CD4-positive, CD25-positive, alpha-beta regulatory T cell (primary cell): ENCODE measurements at regions not wholly inside any gene's neighbourhood (a gene's known extent, or its start where the extent isn't known, plus 50 kb on each side); places are given as distances from the start of the nearest gene placed in this dataset.
A peak's percentile ranks its signal among the peaks of the same experiment; 100 is the strongest.

Experiments used
- ATAC-seq, 2 donors: fragments of 150-1000 bp; cut with Tn5 transposase; one replicate each; pipeline ENCODE4 v1.10.0; 2021; ENCODE audit warnings: low read depth in 2 of 2, moderate number of reproducible peaks in 2 of 2, moderate library complexity in 1 of 2
- DNase-seq, 3 donors: peaks; one replicate each; pipeline versions ENCODE4 v3.0.0 to v3.0.0-alpha.2; 2012 to 2022; ENCODE audit warnings: mixed read lengths in 1 of 3
- H3K27ac ChIP-seq: one replicate; pipeline ENCODE4 v1.7.0; 2013; ENCODE audit warnings: mild to moderate bottlenecking, low read length; ENCODE audit not compliant: insufficient read depth, poor library complexity, severe bottlenecking
- H3K27me3 ChIP-seq: one replicate; pipeline ENCODE4 v1.7.0; 2013; ENCODE audit warnings: low read length; ENCODE audit not compliant: control insufficient read depth, insufficient read depth
- H3K36me3 ChIP-seq: one replicate; pipeline ENCODE4 v1.7.0; 2013; ENCODE audit warnings: mild to moderate bottlenecking, low read length, moderate library complexity; ENCODE audit not compliant: control insufficient read depth, insufficient read depth
- H3K4me1 ChIP-seq: 2 replicates; pipeline ENCODE4 v1.7.0; 2013; ENCODE audit warnings: mild to moderate bottlenecking, low read length; ENCODE audit not compliant: insufficient read depth, control insufficient read depth, poor library complexity, severe bottlenecking
- H3K4me3 ChIP-seq: one replicate; pipeline ENCODE4 v1.7.0; 2013; ENCODE audit warnings: low read depth, mild to moderate bottlenecking, low read length, moderate library complexity
- H3K9me3 ChIP-seq, 2 experiments: 1 replicate in 1 of 2; 2 replicates in 1 of 2; pipeline ENCODE4 v1.7.0; 2013; ENCODE audit warnings: low read length in 2 of 2, mild to moderate bottlenecking in 1 of 2, moderate library complexity in 1 of 2; ENCODE audit not compliant: control insufficient read depth in 2 of 2
- H3K27ac Mint-ChIP-seq, 3 donors: one replicate each; pipeline ENCODE4 v1.8.0; 2020 to 2022; ENCODE audit warnings: mild to moderate bottlenecking in 3 of 3, mixed read lengths in 3 of 3, moderate library complexity in 2 of 3
- H3K27me3 Mint-ChIP-seq: one replicate; pipeline ENCODE4 v1.8.0; 2022; ENCODE audit warnings: mild to moderate bottlenecking, mixed read lengths
- H3K36me3 Mint-ChIP-seq: one replicate; pipeline ENCODE4 v1.8.0; 2020; ENCODE audit warnings: mixed read lengths
- H3K4me1 Mint-ChIP-seq, 4 donors: one replicate each; pipeline ENCODE4 v1.8.0; 2020 to 2022; ENCODE audit warnings: mixed read lengths in 4 of 4, mild to moderate bottlenecking in 1 of 4
- H3K4me3 Mint-ChIP-seq, 4 donors: one replicate each; pipeline ENCODE4 v1.8.0; 2020 to 2022; ENCODE audit warnings: mild to moderate bottlenecking in 4 of 4, mixed read lengths in 4 of 4, moderate library complexity in 3 of 4
- H3K9me3 Mint-ChIP-seq, 7 donors: one replicate each; pipeline ENCODE4 v1.8.0; 2020 to 2022; ENCODE audit warnings: mixed read lengths in 7 of 7, mild to moderate bottlenecking in 3 of 7, moderate library complexity in 2 of 7

- no peak for DNase-seq
- H3K27ac Mint-ChIP-seq, result peak overlapping the region in 1 of 3 donors; percentile 15
- no peak overlapping the region for H3K27ac ChIP-seq
- H3K4me3 ChIP-seq, result no peak overlapping the region
- no peaks in the 10 kb centered on the region for H3K36me3 Mint-ChIP-seq
- no peaks in the 10 kb centered on the region for H3K4me1 ChIP-seq
- H3K9me3 Mint-ChIP-seq, result peaks cover 0 to 6% (median 0%) of the 10 kb centered on the region in 7 donors
- no peaks in the 10 kb centered on the region for H3K36me3 ChIP-seq
- peaks cover 3 to 13% (median 11%) of the 10 kb centered on the region in 4 donors for H3K4me1 Mint-ChIP-seq
- H3K4me3 Mint-ChIP-seq, result no peak overlapping the region
- no peak for ATAC-seq
- peaks cover 14% of the 10 kb centered on the region for H3K27me3 Mint-ChIP-seq
- H3K27me3 ChIP-seq, result peaks cover 1% of the 10 kb centered on the region
- H3K9me3 ChIP-seq, result no peaks in the 10 kb centered on the region
Observed at GRCh38 chr11:112514011-112514740, 253.5 kb upstream of the PLET1 start.

DNA sequence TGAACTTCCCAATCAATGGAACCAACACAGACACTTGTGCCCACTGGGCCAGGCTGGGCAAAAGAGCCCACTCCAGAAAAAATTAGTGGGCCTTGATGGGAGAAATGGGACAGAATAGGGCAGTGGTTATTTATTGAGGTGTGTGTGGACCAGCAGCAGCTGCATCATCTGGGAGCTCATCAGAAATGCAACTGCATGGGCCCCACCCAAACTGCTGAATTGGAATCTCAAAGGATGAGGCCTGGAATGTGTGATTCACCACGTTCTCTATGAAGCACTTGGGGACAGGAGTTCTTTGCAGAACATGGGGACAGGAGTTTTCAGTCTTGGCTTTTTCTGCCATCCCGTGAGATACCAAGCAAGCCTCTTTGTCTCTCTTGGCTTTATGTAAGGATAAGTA lies 255.6 kb upstream of the PLET1 start:
- H3K4me1 ChIP-seq, result peaks cover 2% of the 10 kb centered on the region
- no peak overlapping the region for H3K4me3 Mint-ChIP-seq
- H3K4me3 ChIP-seq, result no peak overlapping the region
- H3K27ac Mint-ChIP-seq, result peak overlapping the region in 2 of 3 donors; percentile 26 to 63
- peaks cover 3 to 15% (median 12%) of the 10 kb centered on the region in 4 donors for H3K4me1 Mint-ChIP-seq
- peaks cover 14% of the 10 kb centered on the region for H3K27me3 Mint-ChIP-seq
- no peak for ATAC-seq
- H3K9me3 ChIP-seq, result no peaks in the 10 kb centered on the region
- peaks cover 0 to 6% (median 0%) of the 10 kb centered on the region in 7 donors for H3K9me3 Mint-ChIP-seq
- no peaks in the 10 kb centered on the region for H3K27me3 ChIP-seq
- no peaks in the 10 kb centered on the region for H3K36me3 ChIP-seq
- no peak overlapping the region for H3K27ac ChIP-seq
- no peak for DNase-seq
- H3K36me3 Mint-ChIP-seq, result no peaks in the 10 kb centered on the region

DNA sequence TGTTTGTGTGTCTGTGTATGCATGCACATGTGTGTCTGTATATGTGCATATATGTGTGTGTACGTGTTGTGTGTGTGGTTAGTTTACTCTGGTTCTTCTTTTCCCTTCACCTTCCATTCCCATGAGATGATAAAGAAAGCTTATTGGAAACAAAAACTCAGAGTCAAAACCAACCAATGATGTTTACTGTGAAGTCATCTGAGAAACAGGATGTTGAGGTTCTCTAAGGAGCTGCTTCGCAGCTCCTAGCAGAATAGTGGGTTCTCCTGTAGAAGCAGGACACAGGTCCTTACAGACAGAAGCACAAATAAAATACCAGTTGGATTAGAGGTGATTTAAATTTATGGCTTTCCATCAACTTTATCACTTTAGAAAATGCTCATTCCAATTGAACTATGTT lies 256.1 kb upstream of the PLET1 start:
- peaks cover 2% of the 10 kb centered on the region for H3K4me1 ChIP-seq
- no peak for DNase-seq
- H3K4me3 ChIP-seq, result no peak overlapping the region
- H3K27ac ChIP-seq, result no peak overlapping the region
- Mint-ChIP-seq H3K27me3 (peaks cover 14% of the 10 kb centered on the region), H3K9me3 (peaks cover 0 to 6% (median 0%) of the 10 kb centered on the region in 7 donors), H3K27ac (no peak overlapping the region), H3K36me3 (no peaks in the 10 kb centered on the region), H3K4me3 (no peak overlapping the region), H3K4me1 (peaks cover 3 to 15% (median 12%) of the 10 kb centered on the region in 4 donors)
- no peaks in the 10 kb centered on the region for H3K27me3 ChIP-seq
- ATAC-seq, result no peak
- no peaks in the 10 kb centered on the region for H3K36me3 ChIP-seq
- no peaks in the 10 kb centered on the region for H3K9me3 ChIP-seq

DNA sequence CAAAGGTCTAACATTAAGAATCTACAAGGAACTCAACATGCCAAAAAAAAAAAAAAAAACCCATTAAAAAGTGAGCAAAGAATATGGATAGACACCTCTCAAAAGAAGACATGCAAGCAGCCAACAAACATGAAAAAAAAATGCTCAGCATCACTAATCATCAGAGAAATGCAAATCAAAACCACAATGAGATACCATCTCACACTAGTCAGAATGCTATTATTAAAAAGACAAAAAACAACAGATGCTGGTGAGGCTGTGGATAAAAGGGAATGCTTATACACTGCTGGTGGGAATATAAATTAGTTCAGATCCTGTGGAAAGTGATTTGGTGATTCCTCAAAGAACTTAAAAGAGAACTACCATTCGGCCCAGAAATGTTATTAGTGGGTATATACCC lies 257.7 kb upstream of the PLET1 start:
- peaks cover 13% of the 10 kb centered on the region for H3K27me3 Mint-ChIP-seq
- peak in 1 of 3 donors; percentile 5 for DNase-seq
- H3K36me3 Mint-ChIP-seq, result no peaks in the 10 kb centered on the region
- ATAC-seq, result no peak
- Histone ChIP-seq H3K36me3 (no peaks in the 10 kb centered on the region), H3K9me3 (no peaks in the 10 kb centered on the region), H3K27ac (no peak overlapping the region), H3K27me3 (no peaks in the 10 kb centered on the region), H3K4me1 (peaks cover 2% of the 10 kb centered on the region), H3K4me3 (no peak overlapping the region)
- H3K9me3 Mint-ChIP-seq, result peaks cover 0 to 6% (median 0%) of the 10 kb centered on the region in 7 donors
- peak overlapping the region in 2 of 4 donors; percentile 48 to 89 for H3K4me3 Mint-ChIP-seq
- no peak overlapping the region for H3K27ac Mint-ChIP-seq
- peaks cover 3 to 15% (median 12%) of the 10 kb centered on the region in 4 donors for H3K4me1 Mint-ChIP-seq

DNA sequence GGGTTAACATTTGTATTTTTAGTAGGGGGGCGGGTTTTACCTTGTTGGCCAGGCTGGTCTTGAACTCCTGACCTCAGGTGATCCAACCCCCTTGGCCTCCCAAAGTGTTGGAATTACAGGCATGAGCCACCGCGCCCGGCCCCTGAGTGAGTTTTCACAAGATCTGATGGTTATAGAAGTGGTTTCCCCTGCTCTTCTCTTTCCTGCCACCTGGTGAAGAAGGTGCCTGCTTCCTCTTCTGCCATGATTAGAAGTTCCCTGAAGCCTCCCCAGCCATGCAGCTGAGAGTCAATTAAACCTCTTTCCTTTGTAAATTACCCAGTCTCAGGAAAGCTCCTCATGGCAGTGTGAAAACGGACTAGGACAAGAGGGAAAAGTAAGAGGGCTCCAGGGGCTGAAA lies 259.1 kb upstream of the PLET1 start:
- ATAC-seq (no peak), DNase-seq (no peak)
- H3K9me3 Mint-ChIP-seq, result peaks cover 0 to 4% (median 0%) of the 10 kb centered on the region in 7 donors
- H3K4me3 Mint-ChIP-seq, result peak overlapping the region in 2 of 4 donors; percentile 11 to 58
- H3K27ac ChIP-seq, result no peak overlapping the region
- peaks cover 0 to 15% (median 12%) of the 10 kb centered on the region in 4 donors for H3K4me1 Mint-ChIP-seq
- H3K4me3 ChIP-seq, result no peak overlapping the region
- H3K27me3 Mint-ChIP-seq, result peaks cover 17% of the 10 kb centered on the region
- H3K4me1 ChIP-seq, result peaks cover 2% of the 10 kb centered on the region
- H3K36me3 ChIP-seq, result no peaks in the 10 kb centered on the region
- no peaks in the 10 kb centered on the region for H3K9me3 ChIP-seq
- no peaks in the 10 kb centered on the region for H3K27me3 ChIP-seq
- no peaks in the 10 kb centered on the region for H3K36me3 Mint-ChIP-seq
- no peak overlapping the region for H3K27ac Mint-ChIP-seq

- no peaks in the 10 kb centered on the region for H3K36me3 Mint-ChIP-seq
- H3K27me3 Mint-ChIP-seq, result peaks cover 21% of the 10 kb centered on the region
- Histone ChIP-seq H3K9me3 (no peaks in the 10 kb centered on the region), H3K4me3 (no peak overlapping the region), H3K4me1 (peaks cover 2% of the 10 kb centered on the region), H3K27me3 (no peaks in the 10 kb centered on the region), H3K36me3 (no peaks in the 10 kb centered on the region), H3K27ac (no peak overlapping the region)
- no peak overlapping the region for H3K4me3 Mint-ChIP-seq
- H3K9me3 Mint-ChIP-seq, result peaks cover 0 to 4% (median 0%) of the 10 kb centered on the region in 7 donors
- H3K27ac Mint-ChIP-seq, result no peak overlapping the region
- ATAC-seq (no peak), DNase-seq (no peak)
- peaks cover 0 to 15% (median 12%) of the 10 kb centered on the region in 4 donors for H3K4me1 Mint-ChIP-seq
Observed at GRCh38 chr11:112520354-112520753, 259.7 kb upstream of the PLET1 start.

DNA sequence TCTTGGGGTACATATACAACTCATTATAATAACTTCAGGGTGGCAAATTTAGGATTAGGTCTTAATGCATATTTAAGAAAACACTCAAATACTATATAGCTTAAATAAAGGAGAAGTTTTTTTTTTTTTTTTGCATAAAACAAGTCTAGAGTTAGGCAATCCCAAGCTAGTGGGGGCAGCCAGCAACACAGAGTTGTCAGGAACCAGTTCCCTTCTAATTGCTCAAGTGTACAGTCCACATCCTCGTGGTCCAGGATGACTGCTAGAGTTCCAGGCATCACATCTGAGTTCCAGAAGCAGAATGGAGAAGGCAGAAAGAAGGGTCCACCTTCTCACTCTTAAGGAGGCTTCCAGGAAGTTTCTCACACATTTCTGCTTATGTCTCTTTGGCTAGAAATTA lies 261.9 kb upstream of the PLET1 start:
- H3K9me3 Mint-ChIP-seq, result peaks cover 0 to 4% (median 0%) of the 10 kb centered on the region in 7 donors
- no peak overlapping the region for H3K4me3 Mint-ChIP-seq
- peaks cover 0 to 15% (median 7%) of the 10 kb centered on the region in 4 donors for H3K4me1 Mint-ChIP-seq
- H3K27ac Mint-ChIP-seq, result no peak overlapping the region
- DNase-seq, result no peak
- no peaks in the 10 kb centered on the region for H3K36me3 Mint-ChIP-seq
- no peaks in the 10 kb centered on the region for H3K27me3 ChIP-seq
- H3K36me3 ChIP-seq, result no peaks in the 10 kb centered on the region
- no peak for ATAC-seq
- H3K27ac ChIP-seq, result no peak overlapping the region
- H3K4me1 ChIP-seq, result peaks cover 2% of the 10 kb centered on the region
- H3K9me3 ChIP-seq, result no peaks in the 10 kb centered on the region
- peaks cover 21% of the 10 kb centered on the region for H3K27me3 Mint-ChIP-seq
- H3K4me3 ChIP-seq, result no peak overlapping the region

GRCh38 chr11:112523031-112523430 lies 262.4 kb upstream of the PLET1 start:
- peaks cover 0 to 4% (median 0%) of the 10 kb centered on the region in 7 donors for H3K9me3 Mint-ChIP-seq

More at GRCh38 chr11:112523031-112523430, 262.4 kb upstream of the PLET1 start:
- ATAC-seq (no peak), DNase-seq (no peak)
- H3K36me3 Mint-ChIP-seq, result no peaks in the 10 kb centered on the region
- no peaks in the 10 kb centered on the region for H3K36me3 ChIP-seq
- H3K27ac ChIP-seq, result no peak overlapping the region
- H3K9me3 ChIP-seq, result no peaks in the 10 kb centered on the region
- H3K4me3 Mint-ChIP-seq, result no peak overlapping the region
- H3K27me3 Mint-ChIP-seq, result peaks cover 21% of the 10 kb centered on the region
- peaks cover 2% of the 10 kb centered on the region for H3K4me1 ChIP-seq
- H3K4me1 Mint-ChIP-seq, result peaks cover 0 to 15% (median 7%) of the 10 kb centered on the region in 4 donors
- H3K27me3 ChIP-seq, result no peaks in the 10 kb centered on the region
- no peak overlapping the region for H3K27ac Mint-ChIP-seq
- no peak overlapping the region for H3K4me3 ChIP-seq
